Glutamatergic neuron (in vitro differentiated cells): ENCODE measurements at regions not wholly inside any gene's neighbourhood (a gene's known extent, or its start where the extent isn't known, plus 50 kb on each side); places are given as distances from the start of the nearest gene placed in this dataset.

Source experiments
- DNase-seq: peaks from one replicate; pipeline ENCODE4 v3.0.0; 2022
- H3K27ac Mint-ChIP-seq: one replicate; pipeline ENCODE4 v1.8.0; 2020; ENCODE audit warnings: mild to moderate bottlenecking, mixed read lengths, inconsistent platforms; ENCODE audit not compliant: unreplicated experiment
- H3K27me3 Mint-ChIP-seq: one replicate; pipeline ENCODE4 v1.8.0; 2020; ENCODE audit warnings: mild to moderate bottlenecking, moderate library complexity, mixed read lengths, inconsistent platforms; ENCODE audit not compliant: unreplicated experiment
- H3K36me3 Mint-ChIP-seq: one replicate; pipeline ENCODE4 v1.8.0; 2020; ENCODE audit warnings: mild to moderate bottlenecking, mixed read lengths, inconsistent platforms; ENCODE audit not compliant: unreplicated experiment
- H3K4me1 Mint-ChIP-seq: one replicate; pipeline ENCODE4 v1.8.0; 2020; ENCODE audit warnings: mild to moderate bottlenecking, low read depth, mixed read lengths, inconsistent platforms; ENCODE audit not compliant: unreplicated experiment
- H3K4me3 Mint-ChIP-seq: one replicate; pipeline ENCODE4 v1.8.0; 2020; ENCODE audit warnings: mild to moderate bottlenecking, mixed read lengths, inconsistent platforms; ENCODE audit not compliant: unreplicated experiment
- H3K9me3 Mint-ChIP-seq: one replicate; pipeline ENCODE4 v1.8.0; 2020; ENCODE audit warnings: mild to moderate bottlenecking, moderate library complexity, mixed read lengths, inconsistent platforms; ENCODE audit not compliant: unreplicated experiment
- TF ChIP-seq, protein P1 (sequence below): fragments of 200-600 bp; sonication (generic); IDR thresholded peaks from one replicate; pipeline ENCODE4 v1.5.0; 2021; ENCODE audit not compliant: partially characterized antibody, unreplicated experiment

DNA sequence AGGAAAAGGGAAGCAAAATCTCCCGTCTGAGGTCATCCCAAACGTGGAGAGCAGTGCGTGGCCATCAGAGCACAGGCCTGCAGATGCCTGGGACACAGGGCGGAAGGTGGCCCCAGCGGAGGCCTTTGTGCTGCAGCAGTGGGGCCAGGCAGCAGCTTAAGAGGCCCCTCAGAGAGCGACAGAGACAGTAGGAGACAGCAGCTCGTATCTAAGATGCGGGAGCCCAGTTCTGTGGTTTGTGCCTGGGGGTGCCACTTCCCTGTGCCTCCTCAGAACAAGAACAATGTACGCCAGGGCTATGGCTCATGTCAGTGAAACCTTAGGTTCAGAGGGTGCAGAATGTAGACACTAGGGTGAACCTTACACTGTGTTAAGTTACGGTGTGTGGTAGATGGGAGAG, 316.6 kb upstream of the AKR1E2 start:
- DNase-seq, result no peak
- H3K36me3 Mint-ChIP-seq, result no peaks in the 10 kb centered on the region
- no peaks in the 10 kb centered on the region for H3K4me1 Mint-ChIP-seq
- no peaks in the 10 kb centered on the region for H3K9me3 Mint-ChIP-seq
- TF ChIP-seq, protein P1, sequence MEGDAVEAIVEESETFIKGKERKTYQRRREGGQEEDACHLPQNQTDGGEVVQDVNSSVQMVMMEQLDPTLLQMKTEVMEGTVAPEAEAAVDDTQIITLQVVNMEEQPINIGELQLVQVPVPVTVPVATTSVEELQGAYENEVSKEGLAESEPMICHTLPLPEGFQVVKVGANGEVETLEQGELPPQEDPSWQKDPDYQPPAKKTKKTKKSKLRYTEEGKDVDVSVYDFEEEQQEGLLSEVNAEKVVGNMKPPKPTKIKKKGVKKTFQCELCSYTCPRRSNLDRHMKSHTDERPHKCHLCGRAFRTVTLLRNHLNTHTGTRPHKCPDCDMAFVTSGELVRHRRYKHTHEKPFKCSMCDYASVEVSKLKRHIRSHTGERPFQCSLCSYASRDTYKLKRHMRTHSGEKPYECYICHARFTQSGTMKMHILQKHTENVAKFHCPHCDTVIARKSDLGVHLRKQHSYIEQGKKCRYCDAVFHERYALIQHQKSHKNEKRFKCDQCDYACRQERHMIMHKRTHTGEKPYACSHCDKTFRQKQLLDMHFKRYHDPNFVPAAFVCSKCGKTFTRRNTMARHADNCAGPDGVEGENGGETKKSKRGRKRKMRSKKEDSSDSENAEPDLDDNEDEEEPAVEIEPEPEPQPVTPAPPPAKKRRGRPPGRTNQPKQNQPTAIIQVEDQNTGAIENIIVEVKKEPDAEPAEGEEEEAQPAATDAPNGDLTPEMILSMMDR, result no peak
- H3K27me3 Mint-ChIP-seq, result no peaks in the 10 kb centered on the region
- H3K4me3 Mint-ChIP-seq, result no peak overlapping the region
- no peak overlapping the region for H3K27ac Mint-ChIP-seq

DNA sequence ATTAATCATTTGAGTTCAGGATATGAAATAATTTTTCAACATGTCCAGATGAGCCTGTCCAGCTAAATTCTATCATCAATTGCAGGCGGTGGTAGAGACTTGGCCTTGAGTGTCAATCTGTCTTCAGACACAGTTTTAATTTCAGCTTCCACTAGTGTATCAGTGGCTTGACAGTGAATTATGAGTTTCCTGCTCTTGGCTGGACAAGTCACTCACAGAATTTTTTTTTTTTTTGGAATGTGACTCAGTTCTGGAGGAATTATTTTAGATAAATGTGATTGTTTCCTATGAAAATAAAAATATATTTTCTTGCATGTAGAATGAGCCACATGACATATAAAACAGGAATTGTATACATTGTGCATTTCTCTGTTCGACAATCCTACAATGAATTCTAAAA, 319.9 kb upstream of the AKR1E2 start:
- no peaks in the 10 kb centered on the region for H3K36me3 Mint-ChIP-seq

DNA sequence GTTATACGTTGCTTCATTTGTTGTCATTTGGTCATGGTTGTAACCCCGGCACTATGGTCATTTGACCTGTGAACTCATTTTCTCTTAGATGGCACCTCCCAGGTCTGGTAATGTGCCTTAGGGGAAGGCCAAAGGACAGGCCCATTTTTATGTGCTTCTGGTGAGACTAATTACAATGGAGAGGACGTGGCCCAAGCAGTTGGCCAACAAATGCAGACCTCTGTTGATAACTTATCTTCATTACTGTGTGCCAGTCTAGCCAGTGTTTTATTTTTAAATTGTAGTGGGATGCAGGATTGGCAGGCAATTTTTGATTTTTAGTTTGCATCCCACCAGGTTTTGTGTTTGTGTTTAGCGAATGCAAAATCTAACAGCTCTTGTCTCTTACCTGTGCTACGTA, 321.5 kb upstream of the AKR1E2 start:
- no peaks in the 10 kb centered on the region for H3K36me3 Mint-ChIP-seq
- no peak overlapping the region for H3K27ac Mint-ChIP-seq
- TF ChIP-seq, protein P1, result no peak
- DNase-seq, result no peak
- H3K9me3 Mint-ChIP-seq, result no peaks in the 10 kb centered on the region
- H3K4me3 Mint-ChIP-seq, result no peak overlapping the region
- H3K4me1 Mint-ChIP-seq, result no peaks in the 10 kb centered on the region
- no peaks in the 10 kb centered on the region for H3K27me3 Mint-ChIP-seq

More for the DNA sequence above, 319.9 kb upstream of the AKR1E2 start:
- TF ChIP-seq, protein P1, result no peak
- H3K27ac Mint-ChIP-seq, result no peak overlapping the region
- H3K9me3 Mint-ChIP-seq, result no peaks in the 10 kb centered on the region
- no peak for DNase-seq
- H3K27me3 Mint-ChIP-seq, result no peaks in the 10 kb centered on the region
- H3K4me1 Mint-ChIP-seq, result no peaks in the 10 kb centered on the region
- H3K4me3 Mint-ChIP-seq, result no peak overlapping the region

DNA sequence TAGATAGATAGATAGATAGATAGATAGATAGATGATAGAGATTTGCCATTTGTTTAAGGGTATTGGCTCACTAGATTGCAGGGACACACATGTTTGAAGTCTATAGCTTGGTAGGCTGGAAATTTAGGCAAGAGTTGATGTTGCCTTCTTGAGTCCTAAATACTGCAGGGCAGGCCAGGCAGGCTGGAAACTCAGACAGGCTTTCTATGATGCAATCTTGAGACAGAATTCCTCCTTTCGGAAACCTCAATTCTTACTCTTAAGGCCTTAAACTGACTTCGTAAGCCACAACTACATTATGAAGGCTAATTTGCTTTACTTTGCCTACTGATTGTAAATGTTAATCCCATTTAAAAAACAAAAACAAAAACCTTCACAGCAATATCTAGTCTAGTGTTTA, 322.9 kb upstream of the AKR1E2 start:
- no peaks in the 10 kb centered on the region for H3K9me3 Mint-ChIP-seq
- H3K27ac Mint-ChIP-seq, result no peak overlapping the region
- H3K27me3 Mint-ChIP-seq, result no peaks in the 10 kb centered on the region
- no peak for DNase-seq
- no peaks in the 10 kb centered on the region for H3K4me1 Mint-ChIP-seq
- TF ChIP-seq, protein P1, result no peak
- H3K4me3 Mint-ChIP-seq, result no peak overlapping the region
- H3K36me3 Mint-ChIP-seq, result no peaks in the 10 kb centered on the region

DNA sequence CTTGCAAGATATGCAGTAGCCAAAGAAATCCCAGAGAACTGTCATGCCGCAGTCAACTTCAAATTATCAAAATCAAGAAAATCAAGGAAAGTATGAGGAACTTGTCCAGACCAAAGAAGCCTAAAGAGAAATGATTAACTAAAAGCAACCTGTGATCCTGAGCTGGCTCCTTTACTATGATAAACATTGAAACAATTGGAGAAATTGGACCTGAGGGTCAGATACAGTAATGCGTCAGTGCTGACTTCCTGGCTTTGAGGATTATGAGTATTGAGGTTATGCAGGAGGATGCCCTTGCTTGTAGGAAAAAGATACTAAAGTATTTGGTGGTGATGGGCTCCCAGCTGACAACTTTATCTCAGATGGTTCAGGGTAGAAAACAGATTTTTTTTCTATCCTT, 324.7 kb upstream of the AKR1E2 start:
- Mint-ChIP-seq H3K4me1 (no peaks in the 10 kb centered on the region), H3K27me3 (no peaks in the 10 kb centered on the region), H3K36me3 (no peaks in the 10 kb centered on the region), H3K9me3 (no peaks in the 10 kb centered on the region), H3K4me3 (no peak overlapping the region), H3K27ac (no peak overlapping the region)
- DNase-seq, result no peak
- TF ChIP-seq, protein P1, result no peak
